Vagina (tissue), 2 donors: ENCODE measurements at regions not wholly inside any gene's neighbourhood (a gene's known extent, or its start where the extent isn't known, plus 50 kb on each side); places are given as distances from the start of the nearest gene placed in this dataset.

Experiments used
- DNase-seq, 2 donors: peaks; one replicate each; pipeline ENCODE4 v3.0.0-alpha.2; 2017; ENCODE audit errors: extremely low spot score in 2 of 2
- H3K27ac ChIP-seq: fragments of 200-600 bp; sonication (generic); one replicate; pipeline ENCODE4 v1.5.1; 2019
- H3K27me3 ChIP-seq: fragments of 200-600 bp; sonication (generic); one replicate; pipeline ENCODE4 v1.5.1; 2019
- H3K36me3 ChIP-seq, 2 donors: fragments of 200-600 bp; sonication (generic); one replicate each; pipeline ENCODE4 v1.5.1; 2017 to 2019
- H3K4me1 ChIP-seq: fragments of 200-600 bp; sonication (generic); one replicate; pipeline ENCODE4 v1.5.1; 2019
- H3K4me3 ChIP-seq, 2 donors: fragments of 200-600 bp; sonication (generic); 1 replicate in 1 of 2; 2 replicates in 1 of 2; pipeline ENCODE4 v1.5.1; 2016 to 2019
- H3K9me3 ChIP-seq: fragments of 200-600 bp; sonication (generic); one replicate; pipeline ENCODE4 v1.5.1; 2019
- CTCF ChIP-seq, 3 experiments: fragments of 450-650 bp in 2 of 3; fragments of 200-600 bp in 1 of 3; sonication (generic) in 1 of 3; IDR thresholded peaks; one replicate each; pipeline ENCODE4 v1.5.1; 2017 to 2019; ENCODE audit warnings: antibody characterized with exemption in 3 of 3, mild to moderate bottlenecking in 2 of 3, moderate library complexity in 2 of 3
- POLR2A ChIP-seq, 2 donors: fragments of 450-650 bp; IDR thresholded peaks; one replicate each; pipeline ENCODE4 v1.6.1; 2017; ENCODE audit warnings: antibody characterized with exemption in 2 of 2, mild to moderate bottlenecking in 2 of 2, moderate library complexity in 2 of 2
- POLR2AphosphoS5 ChIP-seq, 2 donors: sonication (generic); formaldehyde crosslinking; IDR thresholded peaks; one replicate each; pipeline ENCODE4 v1.9.0; 2017; ENCODE audit warnings: antibody characterized with exemption in 2 of 2, mild to moderate bottlenecking in 2 of 2, low read depth in 1 of 2; ENCODE audit not compliant: insufficient read depth in 1 of 2
- intact Hi-C: fragments of 100-400 bp; cut with DNase I; formaldehyde crosslinking; loops from one replicate; pipeline ENCODE4 v1.15.1; 2023

GRCh38 chr20:60697252-60697651 is 554.8 kb upstream of the CDH4 start:
- Histone ChIP-seq H3K27ac (no peak overlapping the region), H3K4me3 (no peak overlapping the region), H3K36me3 (no peaks in the 10 kb centered on the region), H3K27me3 (no peaks in the 10 kb centered on the region), H3K9me3 (no peaks in the 10 kb centered on the region), H3K4me1 (no peaks in the 10 kb centered on the region)
- intact Hi-C loops, result no loop called here
- no peak for DNase-seq
- TF ChIP-seq POLR2A (IDR thresholded peaks at IDR 0.05) (no peak), POLR2AphosphoS5 (IDR thresholded peaks at IDR 0.05; ENCODE audit: insufficient read depth in 1 of 2, low read depth in 1 of 2) (no peak), CTCF (IDR thresholded peaks at IDR 0.05) (no peak)

GRCh38 chr20:60700728-60701127 is 551.3 kb upstream of the CDH4 start:
- no peak for DNase-seq
- H3K27ac ChIP-seq, result no peak overlapping the region
- H3K36me3 ChIP-seq, result no peaks in the 10 kb centered on the region
- intact Hi-C loops, result no loop called here
- no peak overlapping the region for H3K4me3 ChIP-seq
- H3K9me3 ChIP-seq, result no peaks in the 10 kb centered on the region
- H3K4me1 ChIP-seq, result no peaks in the 10 kb centered on the region
- H3K27me3 ChIP-seq, result no peaks in the 10 kb centered on the region
- TF ChIP-seq CTCF (IDR thresholded peaks at IDR 0.05) (no peak), POLR2AphosphoS5 (IDR thresholded peaks at IDR 0.05; ENCODE audit: insufficient read depth in 1 of 2, low read depth in 1 of 2) (no peak), POLR2A (IDR thresholded peaks at IDR 0.05) (no peak)

GRCh38 chr20:60704147-60704546 is 547.9 kb upstream of the CDH4 start:
- Histone ChIP-seq H3K4me3 (no peak overlapping the region), H3K4me1 (no peaks in the 10 kb centered on the region), H3K9me3 (no peaks in the 10 kb centered on the region), H3K36me3 (no peaks in the 10 kb centered on the region), H3K27me3 (no peaks in the 10 kb centered on the region), H3K27ac (no peak overlapping the region)
- no peak for TF ChIP-seq POLR2A (IDR thresholded peaks at IDR 0.05)
- no peak for TF ChIP-seq POLR2AphosphoS5 (IDR thresholded peaks at IDR 0.05; ENCODE audit: insufficient read depth in 1 of 2, low read depth in 1 of 2)
- no peak for TF ChIP-seq CTCF (IDR thresholded peaks at IDR 0.05)
- intact Hi-C loops, result no loop called here
- DNase-seq, result no peak

- intact Hi-C loops, result no loop called here
- H3K4me3 ChIP-seq, result no peak overlapping the region
- no peak overlapping the region for H3K27ac ChIP-seq
- TF ChIP-seq CTCF (IDR thresholded peaks at IDR 0.05), result no peak
- no peaks in the 10 kb centered on the region for H3K9me3 ChIP-seq
- H3K36me3 ChIP-seq, result no peaks in the 10 kb centered on the region
- DNase-seq, result no peak
- no peaks in the 10 kb centered on the region for H3K4me1 ChIP-seq
- no peaks in the 10 kb centered on the region for H3K27me3 ChIP-seq
These were observed 538.7 kb upstream of the CDH4 start for GRCh38 chr20:60713396-60713795.

- intact Hi-C loops, result no loop called here
- Histone ChIP-seq H3K36me3 (no peaks in the 10 kb centered on the region), H3K27me3 (no peaks in the 10 kb centered on the region), H3K4me3 (no peak overlapping the region), H3K27ac (no peak overlapping the region), H3K4me1 (no peaks in the 10 kb centered on the region), H3K9me3 (no peaks in the 10 kb centered on the region)
- TF ChIP-seq POLR2A (IDR thresholded peaks at IDR 0.05), result no peak
- TF ChIP-seq POLR2AphosphoS5 (IDR thresholded peaks at IDR 0.05; ENCODE audit: insufficient read depth in 1 of 2, low read depth in 1 of 2), result no peak
- no peak for TF ChIP-seq CTCF (IDR thresholded peaks at IDR 0.05)
- no peak for DNase-seq
These were observed 536.9 kb upstream of the CDH4 start for GRCh38 chr20:60715172-60715571.
